A549 (cell line): ENCODE measurements at regions not wholly inside any gene's neighbourhood (a gene's known extent, or its start where the extent isn't known, plus 50 kb on each side); places are given as distances from the start of the nearest gene placed in this dataset.

Experiments used
- ATAC-seq, 2 experiments: fragments of 200-7000 bp in 1 of 2; fragments of >200 bp in 1 of 2; cut with Nextera tagmentation in 1 of 2; cut with Tn5 transposase in 1 of 2; 3 replicates each; pipeline versions ENCODE4 v1.8.0 to v1.9.1; 2018 to 2020; ENCODE audit warnings: mild to moderate bottlenecking in 1 of 2, moderate library complexity in 1 of 2
- CTCF ChIA-PET: fragments of 300-600 bp; sonication (Branson Sonifier 250); formaldehyde crosslinking; extraction: SDS; loops from one replicate; lab custom pipeline; 2021; ENCODE audit warnings: antibody characterized with exemption, inconsistent platforms; lab: Yijun Ruan, JAX
- POLR2A ChIA-PET: fragments of 350-600 bp; formaldehyde crosslinking; extraction: SDS; loops from one replicate; lab custom pipeline; 2021; ENCODE audit warnings: antibody characterized with exemption, inconsistent platforms; lab: Yijun Ruan, JAX
- DNase-seq, 2 experiments: peaks; one replicate each; pipeline versions ENCODE4 v3.0.0 to v3.0.0-alpha.2; 2011 to 2016; ENCODE audit warnings: low read depth in 1 of 2, low spot score in 1 of 2
- FAIRE-seq: peaks from 2 replicates; lab custom pipeline; 2011; peaks lifted over from hg19 to GRCh38; lab: Jason Lieb, UNC
- H3K27ac ChIP-seq, 2 experiments: fragments of >200 bp; sonication (Bioruptor Twin); formaldehyde crosslinking; 3 replicates each; pipeline ENCODE4 v1.5.1; 2016 to 2017
- H3K4me1 ChIP-seq: fragments of >200 bp; sonication (Bioruptor Twin); formaldehyde crosslinking; 3 replicates; pipeline ENCODE4 v1.6.1; 2016
- H3K4me2 ChIP-seq: fragments of >200 bp; sonication (Bioruptor Twin); formaldehyde crosslinking; 3 replicates; pipeline ENCODE4 v1.6.1; 2016
- H3K4me3 ChIP-seq: fragments of >200 bp; sonication (Bioruptor Twin); formaldehyde crosslinking; 3 replicates; pipeline ENCODE4 v1.5.1; 2016
- H3K9me3 ChIP-seq: fragments of >200 bp; sonication (Bioruptor Twin); formaldehyde crosslinking; 3 replicates; pipeline ENCODE4 v1.6.1; 2016
- BHLHE40 ChIP-seq: IDR thresholded peaks from 2 replicates; pipeline ENCODE4 v1.6.1; 2012; ENCODE audit warnings: low read depth, low read length, inconsistent platforms
- CEBPB ChIP-seq, 2 experiments: fragments of >200 bp in 1 of 2; sonication (Bioruptor Twin) in 1 of 2; formaldehyde crosslinking in 1 of 2; IDR thresholded peaks; 2 replicates each; pipeline ENCODE4 v1.6.1; 2012 to 2016
- CHD2 ChIP-seq: fragments of 150-350 bp; IDR thresholded peaks from 2 replicates; pipeline ENCODE4 v1.6.1; 2014; ENCODE audit warnings: low read length; ENCODE audit not compliant: partially characterized antibody
- CTCF ChIP-seq: fragments of >200 bp; sonication (Bioruptor Twin); formaldehyde crosslinking; IDR thresholded peaks from 3 replicates; pipeline ENCODE4 v1.5.1; 2016
- ESRRA ChIP-seq: fragments of 150-350 bp; IDR thresholded peaks from 2 replicates; pipeline ENCODE4 v1.6.1; 2014; ENCODE audit warnings: mild to moderate bottlenecking, low read length, borderline replicate concordance
- FOSB ChIP-seq: fragments of 250-450 bp; sonication (Bioruptor Pico); IDR thresholded peaks from 2 replicates; pipeline ENCODE4 v1.5.0; 2020; ENCODE audit warnings: mild to moderate bottlenecking, moderate library complexity
- HDAC2 ChIP-seq: fragments of 200-600 bp; sonication (generic); IDR thresholded peaks from 2 replicates; pipeline ENCODE4 v1.6.1; 2016
- HEYL ChIP-seq: fragments of 250-450 bp; sonication (Bioruptor Pico); IDR thresholded peaks from 2 replicates; pipeline ENCODE4 v1.8.0; 2021; ENCODE audit warnings: mild to moderate bottlenecking, moderate library complexity
- HMGXB4 ChIP-seq: fragments of 250-450 bp; sonication (Bioruptor Pico); IDR thresholded peaks from 2 replicates; pipeline ENCODE4 v1.5.0; 2021; ENCODE audit warnings: mild to moderate bottlenecking, moderate library complexity, borderline replicate concordance
- KDM5A ChIP-seq: fragments of 200-600 bp; sonication (generic); IDR thresholded peaks from 2 replicates; pipeline ENCODE4 v1.6.1; 2016; ENCODE audit warnings: antibody characterized with exemption, mild to moderate bottlenecking
- MYC ChIP-seq: IDR thresholded peaks from 2 replicates; pipeline ENCODE4 v1.6.1; 2012; ENCODE audit warnings: mild to moderate bottlenecking, inconsistent platforms, low read length, improper control_type of control experiment, borderline replicate concordance
- NPAS2 ChIP-seq: fragments of 250-450 bp; sonication (Bioruptor Pico); IDR thresholded peaks from 2 replicates; pipeline ENCODE4 v1.8.0; 2022; ENCODE audit warnings: mild to moderate bottlenecking, moderate library complexity, borderline replicate concordance
- POLR2AphosphoS2 ChIP-seq: conservative IDR thresholded peaks from 2 replicates; pipeline ENCODE4 v1.6.1; 2012; ENCODE audit warnings: low read length, improper control_type of control experiment, inconsistent platforms
- RARB ChIP-seq: fragments of 250-450 bp; sonication (Bioruptor Pico); IDR thresholded peaks from 2 replicates; pipeline ENCODE4 v1.8.0; 2021; ENCODE audit warnings: mild to moderate bottlenecking, moderate library complexity
- RFX5 ChIP-seq: fragments of 450-650 bp; IDR thresholded peaks from 2 replicates; pipeline ENCODE4 v1.7.1; 2014; ENCODE audit warnings: antibody characterized with exemption, mild to moderate bottlenecking, moderate library complexity
- SMC3 ChIP-seq: fragments of >200 bp; sonication (Bioruptor Twin); formaldehyde crosslinking; IDR thresholded peaks from 3 replicates; pipeline ENCODE4 v1.6.1; 2018; ENCODE audit warnings: inconsistent platforms
- SREBF2 ChIP-seq: fragments of 450-650 bp; IDR thresholded peaks from 2 replicates; pipeline ENCODE4 v1.6.1; 2014; ENCODE audit warnings: mild to moderate bottlenecking, moderate library complexity
- TFCP2L1 ChIP-seq: fragments of 250-450 bp; sonication (Bioruptor Pico); IDR thresholded peaks from 2 replicates; pipeline ENCODE4 v1.5.0; 2021; ENCODE audit warnings: mild to moderate bottlenecking
- USF2 ChIP-seq: fragments of 450-650 bp; IDR thresholded peaks from 2 replicates; pipeline ENCODE4 v1.6.1; 2014; ENCODE audit warnings: antibody characterized with exemption
- ZFP36 ChIP-seq: fragments of 450-650 bp; IDR thresholded peaks from 2 replicates; pipeline ENCODE4 v1.6.1; 2014; ENCODE audit warnings: borderline replicate concordance; ENCODE audit not compliant: partially characterized antibody
- ZSCAN20 ChIP-seq: fragments of 250-450 bp; sonication (Bioruptor Pico); IDR thresholded peaks from 2 replicates; pipeline ENCODE4 v1.8.0; 2022; ENCODE audit warnings: mild to moderate bottlenecking, moderate library complexity
- WGBS: methylation state at CpG from one replicate; pipeline ENCODE4 v1.1.6; 2017; ENCODE audit errors: missing lambda C conversion rate; 5-methylcytosine and 5-hydroxymethylcytosine counted together
- TF ChIP-seq, protein P1 (sequence below): fragments of 150-350 bp; IDR thresholded peaks from 2 replicates; pipeline ENCODE4 v1.6.1; 2014; ENCODE audit warnings: low read depth, mild to moderate bottlenecking, low read length

GRCh38 chr5:74083096-74083791, 457.2 kb downstream of the ARHGEF28 start:
- Histone ChIP-seq H3K4me1 (no peaks in the 10 kb centered on the region), H3K4me3 (no peak overlapping the region), H3K27ac (no peak overlapping the region), H3K4me2 (no peak overlapping the region), H3K9me3 (no peaks in the 10 kb centered on the region)
- ChIA-PET POLR2A (no interaction called here), CTCF (interaction anchor here (1.0 to 1.1 kb wide), 3 partner anchors 10 to 201 kb away, joined by 3 read pairs; no protein-coding TSS in a partner anchor)
- FAIRE-seq (no peak), DNase-seq (no peak), ATAC-seq (no peak)
- 72% methylated on average over 3 of the region's 3 CpGs for WGBS
- no peak for TF ChIP-seq TFCP2L1
- TF ChIP-seq NPAS2 (CRISPR knock-in tag) = no peak
- TF ChIP-seq, protein P1, sequence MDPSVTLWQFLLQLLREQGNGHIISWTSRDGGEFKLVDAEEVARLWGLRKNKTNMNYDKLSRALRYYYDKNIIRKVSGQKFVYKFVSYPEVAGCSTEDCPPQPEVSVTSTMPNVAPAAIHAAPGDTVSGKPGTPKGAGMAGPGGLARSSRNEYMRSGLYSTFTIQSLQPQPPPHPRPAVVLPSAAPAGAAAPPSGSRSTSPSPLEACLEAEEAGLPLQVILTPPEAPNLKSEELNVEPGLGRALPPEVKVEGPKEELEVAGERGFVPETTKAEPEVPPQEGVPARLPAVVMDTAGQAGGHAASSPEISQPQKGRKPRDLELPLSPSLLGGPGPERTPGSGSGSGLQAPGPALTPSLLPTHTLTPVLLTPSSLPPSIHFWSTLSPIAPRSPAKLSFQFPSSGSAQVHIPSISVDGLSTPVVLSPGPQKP = no peak
- TF ChIP-seq CTCF = no peak
- no peak for TF ChIP-seq RARB (CRISPR knock-in tag)
- no peak for TF ChIP-seq HDAC2
- no peak for TF ChIP-seq HEYL (CRISPR knock-in tag)
- TF ChIP-seq, all 56 proteins: peak for 0

DNA sequence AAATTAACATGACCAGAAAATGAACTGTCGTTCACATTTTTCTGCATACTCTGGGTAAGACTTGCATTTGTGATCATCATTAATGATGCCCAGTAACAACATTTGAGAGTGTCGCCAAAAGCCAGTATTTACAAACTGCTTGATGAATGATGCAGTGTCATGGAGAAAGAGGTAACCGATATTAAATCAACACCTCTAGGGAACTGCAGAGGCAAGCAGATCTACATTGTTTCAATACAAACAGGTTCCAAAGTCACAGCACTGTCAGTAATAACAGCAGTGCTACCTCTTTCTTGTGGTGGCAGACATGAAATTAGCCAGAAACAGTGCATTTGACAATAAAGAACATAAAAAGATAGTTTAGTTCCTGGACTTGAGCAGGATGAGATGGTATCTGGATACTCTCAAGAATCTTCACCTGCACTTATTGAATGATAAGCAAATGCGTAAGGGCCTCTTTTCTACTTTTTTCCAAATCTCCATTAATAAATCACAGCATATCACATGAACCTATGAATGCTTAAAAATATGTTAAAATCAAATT, 456.6 kb downstream of the ARHGEF28 start:
- Histone ChIP-seq H3K9me3 (no peaks in the 10 kb centered on the region), H3K27ac (no peak overlapping the region), H3K4me1 (no peaks in the 10 kb centered on the region), H3K4me2 (no peak overlapping the region), H3K4me3 (no peak overlapping the region)
- DNase-seq = no peak
- CTCF ChIA-PET = interaction anchor here (1.0 to 1.1 kb wide), 3 partner anchors 10 to 201 kb away, joined by 3 read pairs; no protein-coding TSS in a partner anchor
- no peak for ATAC-seq
- no peak for FAIRE-seq
- no peak for TF ChIP-seq MYC
- TF ChIP-seq CHD2 = no peak
- TF ChIP-seq BHLHE40 = no peak
- no peak for TF ChIP-seq HMGXB4
- TF ChIP-seq SREBF2 = no peak
- TF ChIP-seq RFX5 = no peak
- TF ChIP-seq ZFP36 = no peak
- no peak for TF ChIP-seq USF2
- no peak for TF ChIP-seq POLR2AphosphoS2
- TF ChIP-seq RARB (CRISPR knock-in tag) = no peak
- no peak for TF ChIP-seq FOSB (CRISPR knock-in tag)
- TF ChIP-seq KDM5A = no peak
- no peak for TF ChIP-seq SMC3
- no peak for TF ChIP-seq CEBPB (IDR thresholded peaks at IDR 0.05)
- TF ChIP-seq ESRRA = no peak
- TF ChIP-seq ZSCAN20 (CRISPR knock-in tag) = no peak
- POLR2A ChIA-PET = no interaction called here
- WGBS = 82% methylated on average over 4 of the region's 4 CpGs
